Astrocyte of the spinal cord (primary cell): ENCODE measurements at regions not wholly inside any gene's neighbourhood (a gene's known extent, or its start where the extent isn't known, plus 50 kb on each side); places are given as distances from the start of the nearest gene placed in this dataset.

Experiments
- DNase-seq: peaks from one replicate; pipeline ENCODE4 v3.0.0; 2011; ENCODE audit warnings: low read depth, low spot score
- H3K4me3 ChIP-seq: 2 replicates; pipeline ENCODE4 v1.5.1; 2011; ENCODE audit warnings: low read depth, mild to moderate bottlenecking, low read length, moderate library complexity
- in situ Hi-C: cut with HindIII; loops from 2 replicates; pipeline ENCODE4 v1.10.0; 2017; ENCODE audit warnings: low sequenced_read_pairs
- TF ChIP-seq, protein P1 (sequence below): IDR thresholded peaks from 2 replicates; pipeline ENCODE4 v1.5.1; 2012; ENCODE audit warnings: low read depth, mild to moderate bottlenecking, low read length, inconsistent platforms

DNA sequence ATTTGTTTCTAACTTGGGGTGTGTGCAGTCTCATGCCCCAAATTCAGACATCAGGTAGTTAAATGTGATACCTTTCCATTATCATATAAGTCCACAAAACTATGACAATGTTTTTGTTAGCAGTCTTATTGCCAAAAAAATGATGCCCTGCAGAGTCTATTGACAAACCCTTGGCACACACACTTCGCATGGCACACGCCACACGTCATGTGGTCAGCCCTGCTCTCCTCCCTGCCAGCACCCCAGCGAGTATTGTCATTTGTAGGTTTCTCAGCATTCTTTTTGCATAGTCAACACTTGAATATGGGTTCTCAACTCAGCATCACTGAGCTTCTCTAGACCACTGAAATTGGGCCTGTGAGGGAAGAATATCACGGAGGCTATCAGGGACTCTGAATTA, 356.0 kb downstream of the INHBA start:
- in situ Hi-C loops, result no loop called here
- TF ChIP-seq, protein P1, sequence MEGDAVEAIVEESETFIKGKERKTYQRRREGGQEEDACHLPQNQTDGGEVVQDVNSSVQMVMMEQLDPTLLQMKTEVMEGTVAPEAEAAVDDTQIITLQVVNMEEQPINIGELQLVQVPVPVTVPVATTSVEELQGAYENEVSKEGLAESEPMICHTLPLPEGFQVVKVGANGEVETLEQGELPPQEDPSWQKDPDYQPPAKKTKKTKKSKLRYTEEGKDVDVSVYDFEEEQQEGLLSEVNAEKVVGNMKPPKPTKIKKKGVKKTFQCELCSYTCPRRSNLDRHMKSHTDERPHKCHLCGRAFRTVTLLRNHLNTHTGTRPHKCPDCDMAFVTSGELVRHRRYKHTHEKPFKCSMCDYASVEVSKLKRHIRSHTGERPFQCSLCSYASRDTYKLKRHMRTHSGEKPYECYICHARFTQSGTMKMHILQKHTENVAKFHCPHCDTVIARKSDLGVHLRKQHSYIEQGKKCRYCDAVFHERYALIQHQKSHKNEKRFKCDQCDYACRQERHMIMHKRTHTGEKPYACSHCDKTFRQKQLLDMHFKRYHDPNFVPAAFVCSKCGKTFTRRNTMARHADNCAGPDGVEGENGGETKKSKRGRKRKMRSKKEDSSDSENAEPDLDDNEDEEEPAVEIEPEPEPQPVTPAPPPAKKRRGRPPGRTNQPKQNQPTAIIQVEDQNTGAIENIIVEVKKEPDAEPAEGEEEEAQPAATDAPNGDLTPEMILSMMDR, result no peak
- H3K4me3 ChIP-seq, result no peak overlapping the region
- no peak for DNase-seq

DNA sequence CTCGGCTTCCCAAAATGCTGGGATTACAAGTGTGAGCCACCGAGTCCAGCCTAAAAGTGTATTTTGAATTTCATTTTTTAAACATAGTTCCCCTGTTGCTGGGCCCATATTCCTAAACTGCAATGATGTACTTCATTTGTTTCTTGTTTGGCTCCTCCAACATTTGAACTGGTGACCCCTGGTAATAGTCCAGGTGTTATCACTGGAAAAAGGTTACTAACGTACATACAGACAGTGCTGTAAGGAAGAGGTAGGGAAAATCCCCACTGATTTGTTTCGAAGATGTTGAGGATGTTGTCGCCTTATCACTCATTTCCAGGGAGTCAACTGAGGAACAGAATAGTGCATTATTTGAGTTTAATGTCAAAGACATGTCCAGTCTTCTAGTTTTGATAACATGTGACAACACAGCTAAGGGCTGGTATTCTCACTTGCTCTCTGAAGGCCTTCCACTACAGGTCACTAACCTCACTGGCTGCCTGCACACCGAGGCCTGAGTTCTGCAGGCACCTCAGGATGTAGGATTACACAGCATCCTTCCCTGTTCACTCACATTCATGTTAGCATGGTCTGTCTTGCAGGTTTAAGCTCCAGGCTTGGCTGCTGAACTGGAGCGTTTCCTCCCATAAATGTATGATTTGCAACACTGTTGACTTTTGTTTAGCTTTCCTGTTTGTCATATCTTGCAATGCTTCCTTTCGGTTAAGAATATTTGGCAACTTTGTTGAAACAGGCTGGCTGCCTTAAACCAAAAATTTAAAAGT, 362.8 kb downstream of the INHBA start:
- no peak for DNase-seq
- TF ChIP-seq, protein P1, result no peak
- in situ Hi-C loops, result no loop called here
- no peak overlapping the region for H3K4me3 ChIP-seq

DNA sequence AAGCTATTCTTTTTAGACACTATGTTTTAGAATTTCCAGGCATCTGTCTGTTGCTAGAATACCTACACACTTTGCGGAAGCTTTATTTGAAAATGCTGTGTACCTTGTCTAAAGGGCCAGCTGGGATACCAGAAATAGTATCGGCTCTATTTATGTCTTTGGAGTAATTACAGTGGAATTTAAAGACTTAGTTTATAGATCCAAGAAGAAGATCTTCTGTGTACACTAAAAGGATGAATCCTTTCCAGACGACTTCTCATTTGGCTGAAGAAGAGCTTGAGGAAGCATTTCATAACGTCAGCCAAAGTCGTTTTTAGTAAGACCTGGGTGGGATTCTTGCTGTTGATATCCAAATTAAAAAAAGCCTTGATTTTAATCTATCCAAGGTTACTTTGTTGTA, 365.9 kb downstream of the INHBA start:
- TF ChIP-seq, protein P1, result no peak
- in situ Hi-C loops, result no loop called here
- H3K4me3 ChIP-seq, result no peak overlapping the region
- no peak for DNase-seq

DNA sequence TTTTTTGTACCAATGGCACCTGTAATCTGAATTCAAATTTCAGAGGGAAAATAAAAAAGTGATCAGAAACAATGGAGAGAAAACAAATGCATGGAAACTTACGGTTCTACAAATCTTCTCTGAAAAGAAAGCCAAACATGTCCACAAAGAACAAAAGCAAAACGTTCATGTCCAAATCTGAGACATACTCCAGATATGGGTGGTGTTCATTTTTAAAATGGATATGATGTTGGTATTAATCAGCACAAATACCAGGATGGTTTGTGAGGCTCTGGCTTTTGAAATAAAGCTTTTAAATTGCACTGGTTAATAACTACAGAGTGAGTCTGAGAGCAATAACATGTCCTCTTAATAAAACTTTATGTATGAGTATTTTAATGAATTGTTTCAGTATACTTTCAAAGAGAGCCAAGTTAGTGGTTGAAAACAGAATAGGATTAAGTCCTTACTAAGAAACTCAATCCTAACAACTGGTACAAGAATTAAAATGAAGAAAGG, 366.4 kb downstream of the INHBA start:
- no peak for DNase-seq
- TF ChIP-seq, protein P1, result no peak
- H3K4me3 ChIP-seq, result no peak overlapping the region
- in situ Hi-C loops, result no loop called here

DNA sequence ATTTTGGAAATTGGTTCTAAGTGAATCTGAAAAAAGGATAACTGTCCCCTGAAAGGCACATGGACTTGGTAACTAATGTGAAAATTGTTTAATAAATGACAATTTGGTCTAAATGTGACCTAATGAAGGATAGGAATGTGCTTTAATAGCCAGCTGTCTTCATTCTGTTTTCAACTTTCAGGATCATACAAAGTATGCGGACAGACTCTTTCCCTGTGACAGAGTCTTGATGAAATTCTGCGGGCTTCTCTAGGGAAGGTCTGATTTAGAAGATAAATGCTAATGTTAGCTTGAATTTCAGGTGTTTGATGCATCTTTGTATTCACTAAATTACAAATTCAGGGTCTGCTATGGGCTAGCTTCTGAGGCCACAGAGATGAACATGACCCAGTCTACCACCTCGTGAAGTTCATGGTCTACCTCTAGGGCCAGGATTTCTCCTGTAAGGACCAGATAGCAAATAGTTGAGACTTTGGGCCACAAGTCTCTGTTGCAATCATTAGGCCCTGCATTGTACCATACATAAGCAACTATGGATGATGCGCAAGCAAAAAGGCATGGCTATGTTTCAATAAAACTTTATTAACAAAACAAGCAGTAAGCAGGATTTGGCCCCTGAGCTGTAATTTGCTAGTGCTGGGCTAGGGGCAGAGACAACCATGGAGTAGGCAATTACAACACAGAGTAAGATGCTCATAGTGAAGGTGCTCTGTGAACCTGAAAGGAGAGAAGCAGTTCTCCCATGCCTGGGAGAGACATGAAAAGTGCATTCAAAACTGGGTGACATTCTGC, 368.6 kb downstream of the INHBA start:
- TF ChIP-seq, protein P1, result no peak
- no peak overlapping the region for H3K4me3 ChIP-seq
- in situ Hi-C loops, result no loop called here
- DNase-seq, result no peak

DNA sequence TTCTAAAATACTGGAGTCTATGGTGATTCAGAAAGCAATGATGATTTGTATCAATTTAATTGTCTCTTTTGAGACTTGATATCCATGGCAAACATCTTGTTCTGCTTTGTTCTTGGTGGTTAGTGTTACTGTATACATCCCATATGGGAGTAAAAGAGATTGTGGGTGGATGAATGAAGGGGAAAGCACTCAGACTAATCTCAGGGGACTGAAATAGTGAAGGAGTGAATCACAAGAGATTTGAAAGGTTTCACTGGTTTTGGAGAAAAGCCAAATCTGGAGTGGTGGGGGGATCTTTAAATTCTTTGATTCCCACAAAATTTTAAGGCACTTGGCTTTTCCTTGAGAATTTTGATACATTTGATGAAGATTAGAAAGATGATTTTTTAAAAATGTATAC, 369.4 kb downstream of the INHBA start:
- in situ Hi-C loops, result no loop called here
- H3K4me3 ChIP-seq, result no peak overlapping the region
- TF ChIP-seq, protein P1, result no peak
- DNase-seq, result peak; percentile 77
